ENCODE measurements at regions not wholly inside any gene's neighbourhood (a gene's known extent, or its start where the extent isn't known, plus 50 kb on each side); places are given as distances from the start of the nearest gene placed in this dataset.
"Not testable (repeated sequence)": the region's sequence is repeated elsewhere in the genome, so short reads cannot be mapped to it uniquely, and the experiment has no call there.

DNA sequence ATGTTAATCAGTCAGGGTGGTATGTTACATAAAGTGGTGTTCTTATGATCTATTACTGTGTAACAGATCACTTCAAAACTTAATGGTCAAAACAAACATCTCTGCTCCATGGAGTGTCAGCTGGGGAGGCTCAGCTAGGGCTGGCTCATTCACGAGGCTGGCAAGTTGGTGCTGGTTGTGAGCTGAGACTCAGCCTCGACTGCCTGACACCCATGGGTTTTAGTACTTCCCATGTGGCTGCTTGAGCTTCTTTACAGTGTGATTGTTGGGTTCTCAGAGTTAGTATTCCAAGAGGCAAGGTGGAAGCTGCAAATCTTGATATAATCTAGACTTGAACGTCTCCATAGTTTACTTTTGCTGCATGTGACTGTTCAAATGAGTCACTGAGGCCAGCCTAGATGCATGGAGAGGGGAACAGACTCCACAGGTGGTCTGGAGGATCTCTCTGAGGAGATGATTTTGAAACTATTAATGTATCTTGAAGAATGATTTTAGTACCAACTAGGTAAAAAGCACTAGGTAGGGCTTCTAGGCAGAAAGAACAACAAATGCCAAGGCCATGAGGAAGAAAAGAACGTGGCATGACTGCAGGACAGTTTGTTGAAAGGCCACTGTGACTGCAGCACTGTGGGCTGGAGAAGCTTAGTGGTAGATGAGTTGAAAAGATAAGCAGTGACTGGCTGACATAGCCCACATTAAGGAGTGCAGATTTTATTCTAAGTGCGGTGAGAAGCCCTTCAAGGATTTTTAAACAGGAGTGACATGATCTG lies 281.1 kb upstream of the PROK2 start:
- no peak for ATAC-seq
- Mint-ChIP-seq H3K9me3 (ENCODE audit: insufficient read depth) (no peaks in the 10 kb centered on the region), H3K27ac (no peak overlapping the region)

DNA sequence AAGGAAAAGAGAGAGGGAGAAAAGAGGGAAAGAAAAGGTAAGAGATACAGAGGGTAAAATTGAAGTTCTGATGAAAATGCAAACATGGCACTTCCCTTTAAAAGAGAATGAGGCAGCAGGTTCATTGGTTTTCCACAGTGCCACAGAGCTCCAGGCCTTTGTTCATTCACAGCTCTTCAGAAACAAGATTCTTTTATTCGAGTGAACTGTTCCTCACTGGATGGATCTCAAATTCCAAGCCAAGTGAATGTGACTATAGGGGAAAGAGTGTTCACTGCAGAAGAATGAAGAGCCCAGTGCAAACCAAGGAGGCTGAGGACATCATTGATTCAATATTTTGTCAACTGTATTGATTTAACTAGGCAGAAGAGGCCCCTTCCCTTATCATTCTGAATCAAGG lies 280.3 kb upstream of the PROK2 start:
- Mint-ChIP-seq H3K36me3 (ENCODE audit: low read depth) (no peaks in the 10 kb centered on the region), H3K27me3 (ENCODE audit: low read depth) (peaks cover 11% of the 10 kb centered on the region), H3K27ac (no peak overlapping the region), H3K9me3 (ENCODE audit: insufficient read depth) (no peaks in the 10 kb centered on the region), H3K4me3 (no peak overlapping the region), H3K4me1 (ENCODE audit: low read depth) (no peaks in the 10 kb centered on the region)
- ChIA-PET POLR2A (no interaction called here), CTCF (no interaction called here)
- no peak for ATAC-seq
- no peak for DNase-seq

More for the DNA sequence above, 281.1 kb upstream of the PROK2 start:
- no peaks in the 10 kb centered on the region for H3K36me3 Mint-ChIP-seq (ENCODE audit: low read depth)
- peaks cover 11% of the 10 kb centered on the region for H3K27me3 Mint-ChIP-seq (ENCODE audit: low read depth)
- H3K4me3 Mint-ChIP-seq: no peak overlapping the region
- ChIA-PET CTCF (no interaction called here), POLR2A (no interaction called here)
- DNase-seq: no peak
- H3K4me1 Mint-ChIP-seq (ENCODE audit: low read depth): no peaks in the 10 kb centered on the region

DNA sequence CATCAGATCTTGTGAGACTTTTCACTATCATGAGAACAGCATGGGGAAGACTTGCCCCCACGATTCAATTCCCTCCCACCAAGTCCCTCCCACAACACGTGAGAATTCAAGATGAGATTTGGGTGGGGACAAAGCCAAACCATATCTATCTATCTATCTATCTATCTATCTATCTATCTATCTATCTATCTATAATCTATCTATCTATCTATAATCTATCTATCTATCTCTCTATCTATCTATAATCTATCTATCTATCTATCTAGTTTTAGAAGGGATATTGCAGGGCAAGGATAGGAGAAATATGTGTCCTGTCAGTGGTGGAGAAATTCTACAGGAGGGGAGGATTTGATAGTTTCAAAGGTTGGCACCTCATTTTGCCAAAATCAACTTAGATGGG lies 279.8 kb upstream of the PROK2 start:
- H3K27me3 Mint-ChIP-seq (ENCODE audit: low read depth): peaks cover 11% of the 10 kb centered on the region
- POLR2A ChIA-PET; H3K27ac Mint-ChIP-seq; H3K4me3 Mint-ChIP-seq; CTCF ChIA-PET; ATAC-seq; DNase-seq; H3K36me3 Mint-ChIP-seq (ENCODE audit: low read depth); H3K9me3 Mint-ChIP-seq (ENCODE audit: insufficient read depth); H3K4me1 Mint-ChIP-seq (ENCODE audit: low read depth): not testable (repeated sequence)

DNA sequence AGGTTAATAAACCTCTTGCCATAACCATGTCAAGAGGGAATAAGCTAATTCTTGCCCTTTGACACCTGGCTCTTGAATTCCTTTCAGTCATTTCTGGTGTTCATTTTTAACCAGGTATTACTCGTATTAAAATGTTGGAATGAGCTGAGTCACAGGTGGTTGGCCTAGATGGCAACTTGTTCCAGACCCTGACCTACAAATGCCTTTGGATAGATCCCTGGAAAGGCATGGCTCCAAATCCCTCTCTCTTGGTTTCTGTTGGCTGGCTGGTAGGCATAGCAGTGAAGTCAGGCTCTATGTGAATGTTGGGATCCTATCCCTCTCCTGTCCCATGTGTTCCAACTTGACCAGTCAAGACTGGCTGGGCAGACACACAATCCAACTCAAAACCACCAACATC lies 277.1 kb upstream of the PROK2 start:
- DNase-seq: no peak

DNA sequence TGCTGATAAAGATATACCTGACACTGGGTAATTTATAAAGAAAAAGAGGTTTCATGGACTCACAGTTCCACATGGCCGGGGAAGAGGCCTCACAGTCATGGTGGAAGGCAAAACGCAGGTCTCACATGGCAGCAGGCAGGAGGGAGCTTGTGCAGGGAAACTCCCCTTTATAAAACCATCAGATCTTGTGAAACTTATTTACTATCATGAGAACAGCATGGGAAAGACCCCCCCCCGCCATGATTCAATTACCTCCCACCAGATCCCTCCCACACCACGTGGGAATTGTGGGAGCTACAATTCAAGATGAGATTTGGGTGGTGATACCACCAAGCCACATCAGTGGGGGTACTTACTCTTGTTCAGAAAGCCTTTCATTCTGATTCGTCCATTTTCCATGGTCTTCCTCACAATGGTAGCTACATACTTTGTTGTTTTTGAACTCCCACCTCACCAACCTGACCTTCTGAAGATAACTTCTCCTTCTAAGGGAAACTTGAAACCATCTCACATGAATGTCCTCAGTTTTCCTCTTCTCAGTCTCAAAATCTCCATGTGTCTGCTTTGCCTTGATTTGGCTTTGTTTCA lies 275.6 kb upstream of the PROK2 start:
- no peak for ATAC-seq
- H3K9me3 Mint-ChIP-seq (ENCODE audit: insufficient read depth): no peaks in the 10 kb centered on the region
- no peak overlapping the region for H3K4me3 Mint-ChIP-seq
- no peaks in the 10 kb centered on the region for H3K36me3 Mint-ChIP-seq (ENCODE audit: low read depth)
- ChIA-PET CTCF (no interaction called here), POLR2A (no interaction called here)
- peaks cover 4% of the 10 kb centered on the region for H3K27me3 Mint-ChIP-seq (ENCODE audit: low read depth)
- H3K4me1 Mint-ChIP-seq (ENCODE audit: low read depth): no peaks in the 10 kb centered on the region
- H3K27ac Mint-ChIP-seq: no peak overlapping the region
- DNase-seq: no peak

More for the DNA sequence above, 277.1 kb upstream of the PROK2 start:
- ChIA-PET POLR2A (no interaction called here), CTCF (no interaction called here)
- Mint-ChIP-seq H3K27me3 (ENCODE audit: low read depth) (peaks cover 4% of the 10 kb centered on the region), H3K27ac (no peak overlapping the region), H3K4me3 (no peak overlapping the region), H3K36me3 (ENCODE audit: low read depth) (no peaks in the 10 kb centered on the region), H3K4me1 (ENCODE audit: low read depth) (no peaks in the 10 kb centered on the region), H3K9me3 (ENCODE audit: insufficient read depth) (no peaks in the 10 kb centered on the region)
- ATAC-seq: no peak

DNA sequence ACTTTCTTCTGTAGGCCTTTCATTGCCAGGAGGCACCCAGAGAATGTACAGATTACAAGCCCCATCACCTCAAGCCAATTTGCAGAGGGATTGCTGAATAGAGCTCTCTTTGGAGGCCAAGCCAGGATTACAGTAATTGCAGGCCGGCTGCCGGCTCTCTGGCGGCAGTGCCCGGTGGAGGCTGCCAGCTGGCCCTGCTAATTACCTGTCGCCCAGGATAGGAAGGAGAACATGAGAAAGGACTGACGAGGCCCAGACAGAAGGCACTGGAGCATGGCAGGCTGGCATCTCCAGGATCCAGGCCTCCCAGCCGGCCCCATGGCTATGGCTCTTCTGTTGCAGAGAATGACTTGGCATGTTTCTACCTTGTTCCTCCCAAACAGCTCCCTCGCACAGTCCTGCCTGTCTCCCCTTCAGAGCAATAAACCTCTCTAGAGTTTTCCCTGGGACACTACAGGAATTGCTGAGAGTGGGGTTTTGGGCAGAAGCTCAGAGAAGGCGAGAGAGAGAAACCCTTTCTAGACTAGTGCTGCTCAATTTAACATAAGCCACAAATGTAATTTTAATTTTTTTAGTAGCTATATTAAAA lies 273.6 kb upstream of the PROK2 start:
- Mint-ChIP-seq H3K36me3 (ENCODE audit: low read depth) (no peaks in the 10 kb centered on the region), H3K4me3 (no peak overlapping the region), H3K4me1 (ENCODE audit: low read depth) (no peaks in the 10 kb centered on the region), H3K27ac (no peak overlapping the region), H3K9me3 (ENCODE audit: insufficient read depth) (no peaks in the 10 kb centered on the region), H3K27me3 (ENCODE audit: low read depth) (no peaks in the 10 kb centered on the region)
- CTCF ChIA-PET: no interaction called here
- DNase-seq (no peak), ATAC-seq (no peak)
- POLR2A ChIA-PET: no interaction called here

DNA sequence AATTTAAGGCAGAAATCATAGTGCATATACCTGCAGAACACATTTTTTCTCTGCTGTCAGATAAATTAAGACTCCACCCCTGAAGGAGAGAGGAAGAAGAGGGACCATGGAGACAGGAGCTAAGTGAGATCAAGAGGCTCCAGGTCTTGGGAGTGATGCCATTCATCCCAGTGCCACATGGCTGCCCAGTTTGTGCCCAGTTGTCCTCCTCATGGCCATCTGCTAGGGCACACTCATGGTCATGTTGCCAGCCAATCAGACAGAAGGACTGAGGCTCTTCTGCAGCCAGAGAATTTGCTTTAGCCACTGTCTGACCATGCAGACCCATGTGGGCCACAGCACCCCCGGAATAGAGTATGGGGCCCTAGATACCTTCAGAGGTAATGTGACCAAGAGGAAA lies 270.5 kb upstream of the PROK2 start:
- Mint-ChIP-seq H3K9me3 (ENCODE audit: insufficient read depth) (no peaks in the 10 kb centered on the region), H3K4me3 (no peak overlapping the region), H3K4me1 (ENCODE audit: low read depth) (no peaks in the 10 kb centered on the region), H3K27me3 (ENCODE audit: low read depth) (no peaks in the 10 kb centered on the region), H3K36me3 (ENCODE audit: low read depth) (no peaks in the 10 kb centered on the region), H3K27ac (no peak overlapping the region)
- no peak for DNase-seq
- ChIA-PET POLR2A (interaction anchor here (0.7 kb wide), 1 partner anchor 171 kb away, joined by 3 read pairs; no protein-coding TSS in a partner anchor), CTCF (no interaction called here)
- no peak for ATAC-seq

DNA sequence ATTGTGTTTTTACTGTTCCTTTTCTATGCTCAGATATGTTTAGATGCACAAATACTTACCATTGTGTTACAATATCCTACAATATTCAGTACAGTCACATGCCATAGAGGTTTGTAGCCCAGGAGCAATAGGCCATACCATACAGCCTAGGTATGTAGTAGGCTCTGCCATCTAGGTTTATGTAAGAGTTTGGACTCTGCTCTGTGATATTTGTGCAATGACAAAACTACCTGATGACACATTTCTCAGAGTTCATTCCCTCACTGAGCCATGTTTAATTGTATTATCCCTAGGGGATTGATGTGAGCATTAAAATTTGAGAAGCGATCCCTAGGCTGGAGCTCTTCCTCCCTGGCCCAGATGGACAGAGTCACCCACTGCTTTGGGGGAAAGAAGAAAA lies 270.0 kb upstream of the PROK2 start:
- Mint-ChIP-seq H3K4me3 (no peak overlapping the region), H3K27ac (no peak overlapping the region), H3K9me3 (ENCODE audit: insufficient read depth) (no peaks in the 10 kb centered on the region), H3K27me3 (ENCODE audit: low read depth) (no peaks in the 10 kb centered on the region), H3K36me3 (ENCODE audit: low read depth) (no peaks in the 10 kb centered on the region), H3K4me1 (ENCODE audit: low read depth) (no peaks in the 10 kb centered on the region)
- DNase-seq (no peak), ATAC-seq (no peak)
- ChIA-PET POLR2A (interaction anchor here (0.7 kb wide), 2 partner anchors 32 to 172 kb away, joined by 3 read pairs; no protein-coding TSS in a partner anchor), CTCF (no interaction called here)

DNA sequence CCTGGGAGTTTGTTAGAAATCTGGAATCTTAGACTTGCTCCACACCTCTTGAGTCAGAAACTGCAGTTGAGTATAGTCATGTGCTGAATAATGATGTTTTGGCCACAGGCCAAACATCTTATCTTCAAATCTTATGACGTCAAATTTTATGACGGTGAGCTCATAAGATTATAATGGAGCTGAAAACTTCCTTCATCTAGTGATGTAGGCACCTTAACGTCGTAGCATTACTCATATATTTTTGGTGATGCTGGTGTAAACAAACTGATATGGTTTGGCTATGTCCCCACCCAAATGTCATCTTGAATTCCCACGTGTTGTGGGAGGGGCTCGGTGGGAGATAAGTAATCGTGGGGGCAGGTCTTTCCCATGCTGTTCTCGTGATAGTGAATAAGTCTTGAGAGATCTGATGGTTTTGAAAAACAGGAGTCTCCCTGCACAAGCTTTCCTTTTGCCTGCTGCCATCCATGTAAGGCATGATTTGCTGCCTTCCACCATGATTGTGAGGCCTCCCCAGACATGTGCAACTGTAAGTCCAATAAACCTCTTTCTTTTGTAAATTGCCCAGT lies 268.0 kb upstream of the PROK2 start:
- POLR2A ChIA-PET: no interaction called here
- Mint-ChIP-seq H3K36me3 (ENCODE audit: low read depth) (no peaks in the 10 kb centered on the region), H3K27me3 (ENCODE audit: low read depth) (no peaks in the 10 kb centered on the region), H3K27ac (no peak overlapping the region), H3K4me1 (ENCODE audit: low read depth) (no peaks in the 10 kb centered on the region), H3K9me3 (ENCODE audit: insufficient read depth) (no peaks in the 10 kb centered on the region), H3K4me3 (no peak overlapping the region)
- DNase-seq (no peak), ATAC-seq (no peak)
- CTCF ChIA-PET: no interaction called here

DNA sequence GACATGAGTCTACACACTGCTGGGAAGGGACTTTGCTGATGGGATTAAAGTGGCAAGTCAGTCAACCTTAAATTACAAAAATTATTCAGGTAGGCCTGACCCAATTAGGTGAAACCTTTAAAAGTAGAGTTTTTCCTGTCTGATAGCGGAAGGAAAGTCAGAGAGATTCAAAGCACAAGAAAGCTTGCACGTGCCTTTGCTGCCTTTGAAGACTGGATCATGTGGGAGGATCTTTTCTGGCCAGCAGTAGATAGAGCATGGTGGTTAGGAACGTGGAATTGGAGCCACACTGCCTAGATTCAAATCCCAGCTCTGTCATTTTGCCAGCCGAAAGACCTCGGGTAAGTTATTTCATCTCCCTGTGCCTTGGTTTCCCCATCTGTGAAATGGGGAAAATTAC lies 265.8 kb upstream of the PROK2 start:
- no peak overlapping the region for H3K4me3 Mint-ChIP-seq
- no peak for DNase-seq
- ATAC-seq: no peak
- no peaks in the 10 kb centered on the region for H3K4me1 Mint-ChIP-seq (ENCODE audit: low read depth)
- no peaks in the 10 kb centered on the region for H3K36me3 Mint-ChIP-seq (ENCODE audit: low read depth)
- ChIA-PET CTCF (no interaction called here), POLR2A (no interaction called here)
- no peaks in the 10 kb centered on the region for H3K9me3 Mint-ChIP-seq (ENCODE audit: insufficient read depth)
- no peak overlapping the region for H3K27ac Mint-ChIP-seq
- no peaks in the 10 kb centered on the region for H3K27me3 Mint-ChIP-seq (ENCODE audit: low read depth)

DNA sequence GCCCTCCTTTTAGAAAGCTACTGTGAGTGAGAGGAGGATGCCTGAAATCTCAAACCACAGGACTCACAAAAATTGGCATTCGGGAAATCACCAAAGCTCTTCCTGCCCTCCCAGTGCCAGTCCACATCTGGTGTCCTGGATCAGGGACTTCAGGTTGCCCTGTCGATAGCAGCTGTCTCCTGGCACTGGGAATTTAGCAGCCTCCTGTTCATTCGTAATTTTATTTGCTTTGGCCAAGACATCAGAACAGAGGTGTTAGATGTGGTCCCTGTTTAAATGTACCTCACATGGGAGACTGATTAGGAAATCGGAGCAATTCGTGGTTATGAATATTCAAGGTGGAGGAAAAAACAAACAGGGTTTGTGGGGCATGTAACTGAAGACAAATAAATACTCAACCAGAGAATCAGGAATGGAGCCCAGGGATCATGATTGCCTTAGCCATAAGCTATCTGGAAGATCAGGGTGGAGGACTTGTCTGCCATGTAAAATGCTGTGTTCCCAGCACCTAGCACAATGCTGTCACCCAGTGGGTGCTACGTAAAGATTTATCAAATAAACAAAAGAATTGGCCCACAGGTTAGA lies 265.2 kb upstream of the PROK2 start:
- ChIA-PET POLR2A (no interaction called here), CTCF (no interaction called here)
- no peaks in the 10 kb centered on the region for H3K36me3 Mint-ChIP-seq (ENCODE audit: low read depth)
- no peak overlapping the region for H3K4me3 Mint-ChIP-seq
- no peaks in the 10 kb centered on the region for H3K27me3 Mint-ChIP-seq (ENCODE audit: low read depth)
- no peaks in the 10 kb centered on the region for H3K4me1 Mint-ChIP-seq (ENCODE audit: low read depth)
- H3K27ac Mint-ChIP-seq: no peak overlapping the region
- DNase-seq: no peak
- H3K9me3 Mint-ChIP-seq (ENCODE audit: insufficient read depth): no peaks in the 10 kb centered on the region
- ATAC-seq: no peak

DNA sequence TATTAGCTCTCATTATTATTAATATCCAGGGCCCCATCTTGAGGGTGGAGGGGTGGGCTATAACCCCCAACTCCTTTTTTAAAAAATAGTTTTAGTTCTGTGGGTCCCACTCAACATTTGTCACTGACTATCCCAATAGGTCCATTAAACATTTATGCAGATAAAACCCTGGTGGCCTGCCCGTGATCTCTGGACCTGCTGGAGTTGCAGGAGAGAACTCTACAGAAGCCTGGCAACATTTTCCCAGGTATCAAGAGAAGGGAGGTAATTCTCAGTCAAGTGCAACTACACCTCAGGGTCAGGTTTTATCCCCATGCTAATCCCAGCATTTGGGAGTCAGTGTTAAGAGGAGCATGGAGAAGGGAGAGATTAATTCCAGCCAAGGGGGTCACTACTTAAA lies 264.4 kb upstream of the PROK2 start:
- H3K27ac Mint-ChIP-seq: no peak overlapping the region
- H3K27me3 Mint-ChIP-seq (ENCODE audit: low read depth): no peaks in the 10 kb centered on the region
- POLR2A ChIA-PET: no interaction called here
- ATAC-seq (no peak), DNase-seq (no peak)
- no peaks in the 10 kb centered on the region for H3K36me3 Mint-ChIP-seq (ENCODE audit: low read depth)
- H3K4me1 Mint-ChIP-seq (ENCODE audit: low read depth): no peaks in the 10 kb centered on the region
- H3K4me3 Mint-ChIP-seq: no peak overlapping the region
- CTCF ChIA-PET: no interaction called here
- H3K9me3 Mint-ChIP-seq (ENCODE audit: insufficient read depth): no peaks in the 10 kb centered on the region

All from activated CD8-positive, alpha-beta T cell treated with anti-CD3 and anti-CD28 coated beads, Interleukin-2, amount 10 ng/mL, durations not matched to agents 7 days and 5 days (primary cell).